ENCODE measurements at regions not wholly inside any gene's neighbourhood (a gene's known extent, or its start where the extent isn't known, plus 50 kb on each side); places are given as distances from the start of the nearest gene placed in this dataset.

DNA sequence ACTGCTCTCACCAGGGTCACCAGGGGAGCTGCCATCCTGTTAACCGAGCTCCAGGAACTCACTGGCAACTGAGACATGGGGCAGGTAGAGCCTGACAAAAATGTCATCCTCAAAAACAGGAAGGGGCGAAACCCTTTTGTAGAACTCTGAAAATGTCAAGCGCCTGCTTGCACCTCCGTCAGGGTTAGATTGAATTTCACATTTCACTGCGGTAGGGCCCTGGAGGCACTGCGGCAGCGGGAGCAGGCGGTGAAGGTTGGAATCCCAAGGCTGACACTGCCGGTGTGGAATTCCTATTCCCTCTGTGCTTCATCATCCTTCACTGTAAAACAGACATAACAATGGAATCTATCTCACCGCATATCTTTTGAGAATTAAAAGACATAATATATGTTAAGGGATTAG is 142.8 kb upstream of the TMCC3 start:
- TF ChIP-seq, protein P1, sequence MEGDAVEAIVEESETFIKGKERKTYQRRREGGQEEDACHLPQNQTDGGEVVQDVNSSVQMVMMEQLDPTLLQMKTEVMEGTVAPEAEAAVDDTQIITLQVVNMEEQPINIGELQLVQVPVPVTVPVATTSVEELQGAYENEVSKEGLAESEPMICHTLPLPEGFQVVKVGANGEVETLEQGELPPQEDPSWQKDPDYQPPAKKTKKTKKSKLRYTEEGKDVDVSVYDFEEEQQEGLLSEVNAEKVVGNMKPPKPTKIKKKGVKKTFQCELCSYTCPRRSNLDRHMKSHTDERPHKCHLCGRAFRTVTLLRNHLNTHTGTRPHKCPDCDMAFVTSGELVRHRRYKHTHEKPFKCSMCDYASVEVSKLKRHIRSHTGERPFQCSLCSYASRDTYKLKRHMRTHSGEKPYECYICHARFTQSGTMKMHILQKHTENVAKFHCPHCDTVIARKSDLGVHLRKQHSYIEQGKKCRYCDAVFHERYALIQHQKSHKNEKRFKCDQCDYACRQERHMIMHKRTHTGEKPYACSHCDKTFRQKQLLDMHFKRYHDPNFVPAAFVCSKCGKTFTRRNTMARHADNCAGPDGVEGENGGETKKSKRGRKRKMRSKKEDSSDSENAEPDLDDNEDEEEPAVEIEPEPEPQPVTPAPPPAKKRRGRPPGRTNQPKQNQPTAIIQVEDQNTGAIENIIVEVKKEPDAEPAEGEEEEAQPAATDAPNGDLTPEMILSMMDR (IDR thresholded peaks at IDR 0.05), result no peak
- TF ChIP-seq REST (IDR thresholded peaks at IDR 0.05; ENCODE audit: insufficient read depth in 1 of 2, low read depth in 2 of 2, low read length in 1 of 2) (no peak), SIN3A (IDR thresholded peaks at IDR 0.05; ENCODE audit: borderline replicate concordance, insufficient read depth, low read depth, low read length) (no peak), POLR2AphosphoS5 (IDR thresholded peaks at IDR 0.05; ENCODE audit: low read depth, low read length) (no peak), TCF7L2 (IDR thresholded peaks at IDR 0.05; ENCODE audit: low read depth, low read length) (no peak)

Measured in Panc1 (cell line).